ENCODE measurements at regions not wholly inside any gene's neighbourhood (a gene's known extent, or its start where the extent isn't known, plus 50 kb on each side); places are given as distances from the start of the nearest gene placed in this dataset.

DNA sequence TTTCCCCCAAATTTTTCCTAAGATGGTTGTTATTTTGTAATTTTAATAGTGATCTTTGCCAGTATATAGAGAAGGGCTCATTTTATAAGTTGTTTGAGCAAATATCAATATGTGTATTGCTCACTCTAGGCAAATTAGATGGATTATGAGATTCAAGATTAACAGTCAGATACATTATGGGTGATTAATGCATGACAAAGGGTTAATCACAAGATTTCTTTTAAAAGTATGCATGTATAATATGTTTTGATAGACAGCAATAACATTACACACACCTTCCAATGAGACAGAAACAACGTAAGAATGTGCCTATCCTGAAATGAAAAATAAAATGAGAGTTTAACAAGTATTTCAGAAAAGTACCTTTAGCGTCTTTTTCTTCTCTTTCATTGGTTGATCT lies 547.6 kb upstream of the AGTR1 start:
- Histone ChIP-seq H3K4me1 (ENCODE audit: control insufficient read depth, extremely low read depth, insufficient read depth, low read length) (peaks cover 6% of the 10 kb centered on the region), H3K4me3 (ENCODE audit: control insufficient read depth in 2 of 3, extremely low read depth in 1 of 3, insufficient read depth in 2 of 3, low read depth in 1 of 3, low read length in 3 of 3) (no peak overlapping the region), H3K9ac (ENCODE audit: control insufficient read depth, extremely low read depth, insufficient read depth, low read length) (no peak overlapping the region), H3K79me2 (ENCODE audit: control insufficient read depth, insufficient read depth, low read length) (no peaks in the 10 kb centered on the region), H2AFZ (ENCODE audit: control insufficient read depth, low read length) (no peak overlapping the region), H4K20me1 (ENCODE audit: control insufficient read depth, extremely low read depth, insufficient read depth, low read length) (no peaks in the 10 kb centered on the region), H3K4me2 (ENCODE audit: control insufficient read depth, extremely low read depth, insufficient read depth, low read depth, low read length) (no peak overlapping the region), H3K36me3 (ENCODE audit: control insufficient read depth in 2 of 2, extremely low read depth in 1 of 2, insufficient read depth in 2 of 2, low read length in 2 of 2) (no peaks in the 10 kb centered on the region), H3K27me3 (ENCODE audit: control insufficient read depth, extremely low read depth, insufficient read depth, low read length) (no peaks in the 10 kb centered on the region), H3K27ac (ENCODE audit: control insufficient read depth, insufficient read depth, low read length) (no peak overlapping the region), H3K9me1 (ENCODE audit: control insufficient read depth, extremely low read depth, insufficient read depth, low read length) (no peaks in the 10 kb centered on the region), H3K9me3 (ENCODE audit: control insufficient read depth, low read depth, low read length) (no peaks in the 10 kb centered on the region)
- dilution Hi-C loops (cut with MboI; ENCODE audit: extremely low pct_ligation_motif_present, low sequenced_read_pairs): no loop called here
- TF ChIP-seq EZH2 (IDR thresholded peaks at IDR 0.05; ENCODE audit: low read length): no peak
- TF ChIP-seq, protein P1, sequence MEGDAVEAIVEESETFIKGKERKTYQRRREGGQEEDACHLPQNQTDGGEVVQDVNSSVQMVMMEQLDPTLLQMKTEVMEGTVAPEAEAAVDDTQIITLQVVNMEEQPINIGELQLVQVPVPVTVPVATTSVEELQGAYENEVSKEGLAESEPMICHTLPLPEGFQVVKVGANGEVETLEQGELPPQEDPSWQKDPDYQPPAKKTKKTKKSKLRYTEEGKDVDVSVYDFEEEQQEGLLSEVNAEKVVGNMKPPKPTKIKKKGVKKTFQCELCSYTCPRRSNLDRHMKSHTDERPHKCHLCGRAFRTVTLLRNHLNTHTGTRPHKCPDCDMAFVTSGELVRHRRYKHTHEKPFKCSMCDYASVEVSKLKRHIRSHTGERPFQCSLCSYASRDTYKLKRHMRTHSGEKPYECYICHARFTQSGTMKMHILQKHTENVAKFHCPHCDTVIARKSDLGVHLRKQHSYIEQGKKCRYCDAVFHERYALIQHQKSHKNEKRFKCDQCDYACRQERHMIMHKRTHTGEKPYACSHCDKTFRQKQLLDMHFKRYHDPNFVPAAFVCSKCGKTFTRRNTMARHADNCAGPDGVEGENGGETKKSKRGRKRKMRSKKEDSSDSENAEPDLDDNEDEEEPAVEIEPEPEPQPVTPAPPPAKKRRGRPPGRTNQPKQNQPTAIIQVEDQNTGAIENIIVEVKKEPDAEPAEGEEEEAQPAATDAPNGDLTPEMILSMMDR (optimal IDR thresholded peaks at IDR 0.05 in 1 of 3, IDR thresholded peaks at IDR 0.05 in 1 of 3, conservative IDR thresholded peaks at IDR 0.05 in 1 of 3; ENCODE audit: extremely low read depth in 1 of 3, insufficient read depth in 2 of 3, low read length in 3 of 3): no peak
- DNase-seq (ENCODE audit: low read depth, low spot score) (no peak), FAIRE-seq (no peak)

DNA sequence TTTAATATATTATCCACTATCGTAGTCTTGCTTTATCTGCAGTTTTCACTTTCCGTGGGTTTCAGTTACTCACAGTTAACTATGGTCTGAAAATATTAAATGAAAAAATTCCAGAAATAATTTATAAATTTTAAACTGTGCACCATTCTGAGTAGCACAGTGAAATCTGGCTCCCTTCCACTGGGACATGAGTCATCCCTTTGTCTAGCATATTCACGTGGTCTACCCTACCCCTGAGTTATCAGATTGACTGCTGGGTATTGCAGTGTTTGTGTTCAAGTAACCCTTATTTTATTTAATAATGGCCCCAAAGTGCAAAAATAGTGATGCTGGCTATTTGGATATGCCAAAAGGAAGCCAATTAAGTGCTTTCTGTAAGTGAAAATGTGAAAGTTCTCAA lies 539.5 kb upstream of the AGTR1 start:
- no peak overlapping the region for H3K4me2 ChIP-seq (ENCODE audit: control insufficient read depth, extremely low read depth, insufficient read depth, low read depth, low read length)
- H3K9ac ChIP-seq (ENCODE audit: control insufficient read depth, extremely low read depth, insufficient read depth, low read length): no peak overlapping the region
- dilution Hi-C loops (cut with MboI; ENCODE audit: extremely low pct_ligation_motif_present, low sequenced_read_pairs): no loop called here
- no peak overlapping the region for H2AFZ ChIP-seq (ENCODE audit: control insufficient read depth, low read length)
- no peaks in the 10 kb centered on the region for H3K9me3 ChIP-seq (ENCODE audit: control insufficient read depth, low read depth, low read length)
- no peak overlapping the region for H3K4me3 ChIP-seq (ENCODE audit: control insufficient read depth in 2 of 3, extremely low read depth in 1 of 3, insufficient read depth in 2 of 3, low read depth in 1 of 3, low read length in 3 of 3)
- no peaks in the 10 kb centered on the region for H4K20me1 ChIP-seq (ENCODE audit: control insufficient read depth, extremely low read depth, insufficient read depth, low read length)
- no peaks in the 10 kb centered on the region for H3K79me2 ChIP-seq (ENCODE audit: control insufficient read depth, insufficient read depth, low read length)
- no peaks in the 10 kb centered on the region for H3K36me3 ChIP-seq (ENCODE audit: control insufficient read depth in 2 of 2, extremely low read depth in 1 of 2, insufficient read depth in 2 of 2, low read length in 2 of 2)
- TF ChIP-seq, protein P1 (optimal IDR thresholded peaks at IDR 0.05 in 1 of 3, IDR thresholded peaks at IDR 0.05 in 1 of 3, conservative IDR thresholded peaks at IDR 0.05 in 1 of 3; ENCODE audit: extremely low read depth in 1 of 3, insufficient read depth in 2 of 3, low read length in 3 of 3): no peak
- TF ChIP-seq EZH2 (IDR thresholded peaks at IDR 0.05; ENCODE audit: low read length): no peak
- no peaks in the 10 kb centered on the region for H3K9me1 ChIP-seq (ENCODE audit: control insufficient read depth, extremely low read depth, insufficient read depth, low read length)
- no peaks in the 10 kb centered on the region for H3K27me3 ChIP-seq (ENCODE audit: control insufficient read depth, extremely low read depth, insufficient read depth, low read length)
- H3K4me1 ChIP-seq (ENCODE audit: control insufficient read depth, extremely low read depth, insufficient read depth, low read length): no peaks in the 10 kb centered on the region
- FAIRE-seq: no peak
- DNase-seq (ENCODE audit: low read depth, low spot score): no peak
- no peak overlapping the region for H3K27ac ChIP-seq (ENCODE audit: control insufficient read depth, insufficient read depth, low read length)

All from keratinocyte (primary cell).